ENCODE measurements at regions not wholly inside any gene's neighbourhood (a gene's known extent, or its start where the extent isn't known, plus 50 kb on each side); places are given as distances from the start of the nearest gene placed in this dataset.

DNA sequence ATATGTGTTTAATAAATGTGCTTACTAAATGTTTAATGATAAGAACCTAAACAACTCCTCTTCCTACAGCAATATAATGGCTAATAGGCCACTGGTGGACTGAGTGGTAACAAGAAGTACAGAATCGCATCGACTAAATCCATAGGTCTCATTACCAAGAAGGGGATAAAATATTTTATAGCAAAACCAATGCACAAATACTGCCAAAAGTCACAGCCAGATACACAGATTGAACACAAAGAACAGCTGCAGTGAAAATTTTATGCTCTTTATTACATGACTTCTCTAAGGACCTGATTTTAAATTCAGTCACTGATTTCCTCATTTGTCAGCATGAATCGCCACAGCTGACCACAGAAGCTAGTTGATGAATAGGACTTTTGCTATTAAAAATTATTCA lies 285.4 kb downstream of the DHX15 start:
- no peaks in the 10 kb centered on the region for H3K9me3 ChIP-seq
- intact Hi-C loops (cut with DNase I; ENCODE audit: low total_unique reads): no loop called here
- no peak overlapping the region for H3K27ac ChIP-seq
- H3K27me3 ChIP-seq: no peaks in the 10 kb centered on the region
- DNase-seq (ENCODE audit: low spot score in 2 of 2): no peak
- no peaks in the 10 kb centered on the region for H3K4me1 ChIP-seq
- TF ChIP-seq POLR2A (IDR thresholded peaks at IDR 0.05): no peak
- no peak for TF ChIP-seq POLR2AphosphoS5 (IDR thresholded peaks at IDR 0.05)
- TF ChIP-seq, protein P1, sequence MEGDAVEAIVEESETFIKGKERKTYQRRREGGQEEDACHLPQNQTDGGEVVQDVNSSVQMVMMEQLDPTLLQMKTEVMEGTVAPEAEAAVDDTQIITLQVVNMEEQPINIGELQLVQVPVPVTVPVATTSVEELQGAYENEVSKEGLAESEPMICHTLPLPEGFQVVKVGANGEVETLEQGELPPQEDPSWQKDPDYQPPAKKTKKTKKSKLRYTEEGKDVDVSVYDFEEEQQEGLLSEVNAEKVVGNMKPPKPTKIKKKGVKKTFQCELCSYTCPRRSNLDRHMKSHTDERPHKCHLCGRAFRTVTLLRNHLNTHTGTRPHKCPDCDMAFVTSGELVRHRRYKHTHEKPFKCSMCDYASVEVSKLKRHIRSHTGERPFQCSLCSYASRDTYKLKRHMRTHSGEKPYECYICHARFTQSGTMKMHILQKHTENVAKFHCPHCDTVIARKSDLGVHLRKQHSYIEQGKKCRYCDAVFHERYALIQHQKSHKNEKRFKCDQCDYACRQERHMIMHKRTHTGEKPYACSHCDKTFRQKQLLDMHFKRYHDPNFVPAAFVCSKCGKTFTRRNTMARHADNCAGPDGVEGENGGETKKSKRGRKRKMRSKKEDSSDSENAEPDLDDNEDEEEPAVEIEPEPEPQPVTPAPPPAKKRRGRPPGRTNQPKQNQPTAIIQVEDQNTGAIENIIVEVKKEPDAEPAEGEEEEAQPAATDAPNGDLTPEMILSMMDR (IDR thresholded peaks at IDR 0.05): no peak
- H3K4me3 ChIP-seq: no peak overlapping the region
- H3K36me3 ChIP-seq: no peaks in the 10 kb centered on the region

DNA sequence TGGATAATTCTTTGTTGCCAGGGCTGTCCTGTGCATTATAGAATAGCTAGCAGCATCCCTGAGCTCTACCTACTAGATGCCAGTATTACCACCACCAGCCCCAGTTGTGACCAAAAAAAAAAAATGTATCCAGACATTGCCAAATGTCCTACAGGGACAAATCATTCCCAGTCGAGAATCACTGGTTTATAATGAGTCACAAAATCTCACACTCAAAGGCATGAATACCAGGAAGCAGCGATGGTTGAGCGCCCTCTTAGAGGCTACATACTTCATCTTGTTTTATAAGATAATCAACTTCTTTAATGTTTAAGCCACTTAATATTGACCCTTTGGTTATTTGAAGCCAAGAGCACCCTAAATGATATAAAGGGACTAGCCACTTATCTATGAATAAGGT lies 297.3 kb downstream of the DHX15 start:
- Histone ChIP-seq H3K9me3 (no peaks in the 10 kb centered on the region), H3K27ac (no peak overlapping the region)
- no peak for DNase-seq (ENCODE audit: low spot score in 2 of 2)

DNA sequence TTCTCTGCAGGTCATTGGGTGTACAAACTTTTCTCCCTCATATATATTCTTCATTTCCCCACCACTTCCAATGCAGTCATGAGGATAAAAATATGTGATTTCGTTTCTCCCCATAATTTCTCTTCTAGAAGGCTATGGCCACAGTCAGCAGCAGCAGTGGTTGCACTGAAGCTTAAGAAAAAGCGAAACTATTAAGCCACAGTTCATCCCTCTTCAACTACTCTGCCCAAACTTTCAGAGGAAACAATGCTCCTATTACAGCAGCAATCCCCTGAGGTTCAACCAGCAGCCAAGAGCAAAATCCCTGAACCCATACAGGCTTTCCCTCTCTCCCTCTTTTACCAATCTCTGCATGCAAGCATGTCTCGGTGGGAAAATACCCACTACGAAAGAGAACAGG lies 298.6 kb downstream of the DHX15 start:
- H3K4me1 ChIP-seq: no peaks in the 10 kb centered on the region
- no peak for DNase-seq (ENCODE audit: low spot score in 2 of 2)
- no peaks in the 10 kb centered on the region for H3K36me3 ChIP-seq
- no peaks in the 10 kb centered on the region for H3K9me3 ChIP-seq
- no peak overlapping the region for H3K4me3 ChIP-seq
- no peak overlapping the region for H3K27ac ChIP-seq
- intact Hi-C loops (cut with DNase I; ENCODE audit: low total_unique reads): no loop called here
- TF ChIP-seq POLR2A (IDR thresholded peaks at IDR 0.05) (no peak), POLR2AphosphoS5 (IDR thresholded peaks at IDR 0.05) (no peak)
- TF ChIP-seq, protein P1 (IDR thresholded peaks at IDR 0.05): no peak
- H3K27me3 ChIP-seq: no peaks in the 10 kb centered on the region

More for the DNA sequence above, 297.3 kb downstream of the DHX15 start:
- intact Hi-C loops (cut with DNase I; ENCODE audit: low total_unique reads): no loop called here
- Histone ChIP-seq H3K27me3 (no peaks in the 10 kb centered on the region), H3K4me3 (no peak overlapping the region), H3K36me3 (no peaks in the 10 kb centered on the region), H3K4me1 (no peaks in the 10 kb centered on the region)
- no peak for TF ChIP-seq POLR2AphosphoS5 (IDR thresholded peaks at IDR 0.05)
- TF ChIP-seq, protein P1 (IDR thresholded peaks at IDR 0.05): no peak
- no peak for TF ChIP-seq POLR2A (IDR thresholded peaks at IDR 0.05)

DNA sequence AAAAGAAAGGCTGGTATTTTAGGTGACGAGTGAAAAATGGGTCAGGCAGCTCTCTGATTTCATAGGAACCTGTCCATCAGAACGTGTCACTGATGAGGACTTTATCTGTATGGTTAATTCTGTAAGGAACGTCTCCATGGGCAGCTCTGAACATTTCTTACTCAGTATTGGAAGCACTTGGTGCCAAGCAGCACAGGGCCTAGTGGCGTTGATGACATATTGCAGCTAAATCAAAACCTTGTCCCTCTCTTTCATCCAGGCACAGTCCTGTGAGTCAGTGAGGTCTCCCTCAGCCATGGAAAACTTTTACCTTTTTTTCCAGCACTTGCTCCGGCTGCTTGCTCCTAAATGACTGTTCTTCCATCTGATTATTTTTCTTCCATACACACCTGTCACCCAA lies 301.9 kb downstream of the DHX15 start:
- intact Hi-C loops (cut with DNase I; ENCODE audit: low total_unique reads): loop anchor here (2.0 kb wide), 1 partner anchor 68 kb away; no protein-coding TSS in a partner anchor
- no peak overlapping the region for H3K27ac ChIP-seq
- TF ChIP-seq POLR2AphosphoS5 (IDR thresholded peaks at IDR 0.05) (no peak), POLR2A (IDR thresholded peaks at IDR 0.05) (no peak)
- TF ChIP-seq, protein P1 (IDR thresholded peaks at IDR 0.05): no peak
- no peak for DNase-seq (ENCODE audit: low spot score in 2 of 2)
- H3K4me3 ChIP-seq: no peak overlapping the region
- H3K9me3 ChIP-seq: no peaks in the 10 kb centered on the region
- no peaks in the 10 kb centered on the region for H3K36me3 ChIP-seq
- no peaks in the 10 kb centered on the region for H3K4me1 ChIP-seq
- no peaks in the 10 kb centered on the region for H3K27me3 ChIP-seq

DNA sequence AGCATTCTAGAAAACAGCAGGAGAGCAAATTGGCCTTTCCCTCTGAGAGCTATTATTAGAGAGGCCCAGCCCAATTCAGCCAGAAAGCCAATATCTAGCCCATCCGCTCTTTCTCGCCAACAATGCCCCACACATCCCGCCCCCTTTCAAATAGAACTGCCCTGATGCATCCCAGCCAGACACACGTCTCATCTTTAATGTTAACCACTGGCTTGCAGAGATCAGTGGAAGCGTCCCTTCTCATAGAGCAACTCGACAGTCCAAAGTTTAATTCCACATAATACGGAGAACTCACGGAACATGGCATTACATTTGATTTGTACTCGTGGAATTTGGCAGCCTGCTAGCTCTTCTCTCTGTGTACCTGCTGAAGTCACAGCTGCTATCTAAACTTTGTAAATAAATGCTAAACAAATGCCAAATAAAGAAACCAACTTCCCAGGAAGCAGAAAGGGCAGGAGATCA lies 304.4 kb downstream of the DHX15 start:
- Histone ChIP-seq H3K27me3 (no peaks in the 10 kb centered on the region), H3K27ac (no peak overlapping the region), H3K9me3 (no peaks in the 10 kb centered on the region), H3K36me3 (no peaks in the 10 kb centered on the region), H3K4me1 (no peaks in the 10 kb centered on the region), H3K4me3 (no peak overlapping the region)
- intact Hi-C loops (cut with DNase I; ENCODE audit: low total_unique reads): no loop called here
- TF ChIP-seq POLR2A (IDR thresholded peaks at IDR 0.05) (no peak), POLR2AphosphoS5 (IDR thresholded peaks at IDR 0.05) (no peak)
- TF ChIP-seq, protein P1 (IDR thresholded peaks at IDR 0.05): no peak
- DNase-seq (ENCODE audit: low spot score in 2 of 2): no peak
